ENCODE measurements at regions not wholly inside any gene's neighbourhood (a gene's known extent, or its start where the extent isn't known, plus 50 kb on each side); places are given as distances from the start of the nearest gene placed in this dataset.

GRCh38 chr5:68720884-68721610 is 372.8 kb upstream of the SLC30A5 start:
- no peaks in the 10 kb centered on the region for H3K36me3 ChIP-seq
- no peak overlapping the region for H3K27ac ChIP-seq
- H3K27me3 ChIP-seq (replicated peaks in 1 of 7), result no peaks in the 10 kb centered on the region
- H3K4me3 ChIP-seq, result no peak overlapping the region
- WGBS, 5 donors, result 78 to 87% (median 84%) methylated on average over 6 of the region's 6 CpGs
- peaks cover 0 to 17% (median 2%) of the 10 kb centered on the region in 8 donors for H3K9me3 ChIP-seq
- intact Hi-C loops (cut with DNase I; ENCODE audit: low total_unique reads), result no loop called here
- no peaks in the 10 kb centered on the region for H3K4me1 ChIP-seq
- TF ChIP-seq POLR2A (IDR thresholded peaks at IDR 0.05) (no peak), CTCF (IDR thresholded peaks at IDR 0.05 in 8 of 11, conservative IDR thresholded peaks at IDR 0.05 in 3 of 11) (no peak), POLR2AphosphoS5 (IDR thresholded peaks at IDR 0.05) (no peak)
- no peak for DNase-seq

- 93 to 98% (median 96%) methylated on average over 7 of the region's 7 CpGs for WGBS, 5 donors
These were observed 371.5 kb upstream of the SLC30A5 start for GRCh38 chr5:68722357-68722756.

GRCh38 chr5:68725905-68726683 is 367.7 kb upstream of the SLC30A5 start:
- Histone ChIP-seq H3K36me3 (no peaks in the 10 kb centered on the region), H3K4me3 (no peak overlapping the region), H3K4me1 (peaks cover 0 to 12% (median 5%) of the 10 kb centered on the region in 6 donors), H3K9me3 (peaks cover 0 to 11% (median 0%) of the 10 kb centered on the region in 8 donors), H3K27me3 (replicated peaks in 1 of 7) (no peaks in the 10 kb centered on the region), H3K27ac (no peak overlapping the region)
- WGBS, 5 donors, result 68 to 72% (median 72%) methylated on average over 7 of the region's 7 CpGs
- DNase-seq, result no peak
- intact Hi-C loops (cut with DNase I; ENCODE audit: low total_unique reads), result no loop called here
- TF ChIP-seq CTCF (IDR thresholded peaks at IDR 0.05 in 8 of 11, conservative IDR thresholded peaks at IDR 0.05 in 3 of 11) (no peak), POLR2AphosphoS5 (IDR thresholded peaks at IDR 0.05) (no peak), POLR2A (IDR thresholded peaks at IDR 0.05) (no peak)

More at GRCh38 chr5:68722357-68722756, 371.5 kb upstream of the SLC30A5 start:
- H3K4me3 ChIP-seq, result no peak overlapping the region
- intact Hi-C loops (cut with DNase I; ENCODE audit: low total_unique reads), result no loop called here
- DNase-seq, result no peak
- H3K36me3 ChIP-seq, result no peaks in the 10 kb centered on the region
- no peaks in the 10 kb centered on the region for H3K4me1 ChIP-seq
- H3K27me3 ChIP-seq (replicated peaks in 1 of 7), result no peaks in the 10 kb centered on the region
- peaks cover 0 to 17% (median 2%) of the 10 kb centered on the region in 8 donors for H3K9me3 ChIP-seq
- no peak for TF ChIP-seq POLR2AphosphoS5 (IDR thresholded peaks at IDR 0.05)
- TF ChIP-seq CTCF (IDR thresholded peaks at IDR 0.05 in 8 of 11, conservative IDR thresholded peaks at IDR 0.05 in 3 of 11), result no peak
- TF ChIP-seq POLR2A (IDR thresholded peaks at IDR 0.05), result no peak
- no peak overlapping the region for H3K27ac ChIP-seq

GRCh38 chr5:68727931-68728330 is 365.9 kb upstream of the SLC30A5 start:
- Histone ChIP-seq H3K36me3 (no peaks in the 10 kb centered on the region), H3K4me1 (peaks cover 0 to 12% (median 5%) of the 10 kb centered on the region in 6 donors), H3K27me3 (replicated peaks in 1 of 7) (no peaks in the 10 kb centered on the region), H3K4me3 (no peak overlapping the region), H3K27ac (no peak overlapping the region), H3K9me3 (peaks cover 0 to 8% (median 0%) of the 10 kb centered on the region in 8 donors)
- no peak for TF ChIP-seq POLR2AphosphoS5 (IDR thresholded peaks at IDR 0.05)
- no peak for TF ChIP-seq POLR2A (IDR thresholded peaks at IDR 0.05)
- TF ChIP-seq CTCF (IDR thresholded peaks at IDR 0.05 in 8 of 11, conservative IDR thresholded peaks at IDR 0.05 in 3 of 11), result no peak
- DNase-seq, result no peak
- WGBS, 5 donors, result 91 to 95% (median 93%) methylated on average over 2 of the region's 2 CpGs
- intact Hi-C loops (cut with DNase I; ENCODE audit: low total_unique reads), result no loop called here
